ENCODE measurements at regions not wholly inside any gene's neighbourhood (a gene's known extent, or its start where the extent isn't known, plus 50 kb on each side); places are given as distances from the start of the nearest gene placed in this dataset.

GRCh38 chr4:45036677-45037076 lies 310.3 kb upstream of the GNPDA2 start:
- H3K27ac ChIP-seq (ENCODE audit: low read length), result no peak overlapping the region

GRCh38 chr4:45033676-45034419 lies 307.5 kb upstream of the GNPDA2 start:
- no peaks in the 10 kb centered on the region for H3K36me3 ChIP-seq (ENCODE audit: insufficient read depth, low read depth, low read length)
- H3K27ac ChIP-seq (ENCODE audit: low read length), result no peak overlapping the region
- H3K9me3 ChIP-seq (ENCODE audit: insufficient read depth, low read depth, low read length), result no peaks in the 10 kb centered on the region
- H3K4me1 ChIP-seq (ENCODE audit: insufficient read depth, low read length), result peaks cover 9% of the 10 kb centered on the region; the same call in 1 of the 2 replicates
- H3K4me3 ChIP-seq (ENCODE audit: low read length), result no peak overlapping the region
- no peak overlapping the region for H3K9ac ChIP-seq (ENCODE audit: low read depth, low read length)
- H3K27me3 ChIP-seq (ENCODE audit: insufficient read depth, low read length), result no peaks in the 10 kb centered on the region

More at GRCh38 chr4:45036677-45037076, 310.3 kb upstream of the GNPDA2 start:
- H3K9ac ChIP-seq (ENCODE audit: low read depth, low read length), result no peak overlapping the region
- H3K27me3 ChIP-seq (ENCODE audit: insufficient read depth, low read length), result no peaks in the 10 kb centered on the region
- no peaks in the 10 kb centered on the region; the same call in 1 of the 2 replicates for H3K9me3 ChIP-seq (ENCODE audit: insufficient read depth, low read depth, low read length)
- no peaks in the 10 kb centered on the region for H3K36me3 ChIP-seq (ENCODE audit: insufficient read depth, low read depth, low read length)
- peaks cover 5% of the 10 kb centered on the region; the same call in 1 of the 2 replicates for H3K4me1 ChIP-seq (ENCODE audit: insufficient read depth, low read length)
- no peak overlapping the region for H3K4me3 ChIP-seq (ENCODE audit: low read length)

- no peaks in the 10 kb centered on the region for H3K36me3 ChIP-seq (ENCODE audit: insufficient read depth, low read depth, low read length)
- H3K9me3 ChIP-seq (ENCODE audit: insufficient read depth, low read depth, low read length), result no peaks in the 10 kb centered on the region; the same call in 1 of the 2 replicates
- H3K4me1 ChIP-seq (ENCODE audit: insufficient read depth, low read length), result 0 out of 2 replicates have a peak, but pooled peaks cover 4% of the 10 kb centered on the region
- no peak overlapping the region for H3K27ac ChIP-seq (ENCODE audit: low read length)
- no peak overlapping the region for H3K4me3 ChIP-seq (ENCODE audit: low read length)
- H3K9ac ChIP-seq (ENCODE audit: low read depth, low read length), result no peak overlapping the region
- H3K27me3 ChIP-seq (ENCODE audit: insufficient read depth, low read length), result no peaks in the 10 kb centered on the region
Measured at GRCh38 chr4:45030059-45030458, 303.7 kb upstream of the GNPDA2 start.

- no peaks in the 10 kb centered on the region for H3K36me3 ChIP-seq (ENCODE audit: insufficient read depth, low read depth, low read length)
- no peaks in the 10 kb centered on the region for H3K9me3 ChIP-seq (ENCODE audit: insufficient read depth, low read depth, low read length)
- H3K9ac ChIP-seq (ENCODE audit: low read depth, low read length), result no peak overlapping the region
- no peaks in the 10 kb centered on the region for H3K27me3 ChIP-seq (ENCODE audit: insufficient read depth, low read length)
- H3K4me3 ChIP-seq (ENCODE audit: low read length), result no peak overlapping the region
- peaks cover 13% of the 10 kb centered on the region for H3K4me1 ChIP-seq (ENCODE audit: insufficient read depth, low read length)
- H3K27ac ChIP-seq (ENCODE audit: low read length), result no peak overlapping the region
Measured at GRCh38 chr4:45007508-45007907, 281.2 kb upstream of the GNPDA2 start.

GRCh38 chr4:45006078-45006477 lies 279.7 kb upstream of the GNPDA2 start:
- H3K4me3 ChIP-seq (ENCODE audit: low read length), result no peak overlapping the region
- no peak overlapping the region for H3K27ac ChIP-seq (ENCODE audit: low read length)
- H3K36me3 ChIP-seq (ENCODE audit: insufficient read depth, low read depth, low read length), result no peaks in the 10 kb centered on the region
- peaks cover 6% of the 10 kb centered on the region for H3K4me1 ChIP-seq (ENCODE audit: insufficient read depth, low read length)
- H3K27me3 ChIP-seq (ENCODE audit: insufficient read depth, low read length), result no peaks in the 10 kb centered on the region
- no peak overlapping the region for H3K9ac ChIP-seq (ENCODE audit: low read depth, low read length)
- H3K9me3 ChIP-seq (ENCODE audit: insufficient read depth, low read depth, low read length), result no peaks in the 10 kb centered on the region

- Histone ChIP-seq H3K27ac (ENCODE audit: low read length) (no peak overlapping the region), H3K4me1 (ENCODE audit: insufficient read depth, low read length) (peaks cover 6% of the 10 kb centered on the region), H3K9me3 (ENCODE audit: insufficient read depth, low read depth, low read length) (no peaks in the 10 kb centered on the region), H3K4me3 (ENCODE audit: low read length) (no peak overlapping the region), H3K36me3 (ENCODE audit: insufficient read depth, low read depth, low read length) (no peaks in the 10 kb centered on the region), H3K27me3 (ENCODE audit: insufficient read depth, low read length) (no peaks in the 10 kb centered on the region), H3K9ac (ENCODE audit: low read depth, low read length) (no peak overlapping the region)
Measured at GRCh38 chr4:45004847-45005565, 278.6 kb upstream of the GNPDA2 start.

- no peak overlapping the region for H3K9ac ChIP-seq (ENCODE audit: low read depth, low read length)
- H3K27me3 ChIP-seq (ENCODE audit: insufficient read depth, low read length), result no peaks in the 10 kb centered on the region
- no peaks in the 10 kb centered on the region for H3K36me3 ChIP-seq (ENCODE audit: insufficient read depth, low read depth, low read length)
- H3K4me3 ChIP-seq (ENCODE audit: low read length), result no peak overlapping the region
- peaks cover 6% of the 10 kb centered on the region for H3K4me1 ChIP-seq (ENCODE audit: insufficient read depth, low read length)
- no peak overlapping the region for H3K27ac ChIP-seq (ENCODE audit: low read length)
- H3K9me3 ChIP-seq (ENCODE audit: insufficient read depth, low read depth, low read length), result no peaks in the 10 kb centered on the region
Measured at GRCh38 chr4:45004326-45004725, 278.0 kb upstream of the GNPDA2 start.

GRCh38 chr4:44996276-44996845 lies 270.0 kb upstream of the GNPDA2 start:
- no peak overlapping the region for H3K27ac ChIP-seq (ENCODE audit: low read length)

GRCh38 chr4:44988011-44988410 lies 261.7 kb upstream of the GNPDA2 start:
- H3K9ac ChIP-seq (ENCODE audit: low read depth, low read length), result no peak overlapping the region
- no peaks in the 10 kb centered on the region for H3K4me1 ChIP-seq (ENCODE audit: insufficient read depth, low read length)
- no peak overlapping the region for H3K4me3 ChIP-seq (ENCODE audit: low read length)
- H3K27ac ChIP-seq (ENCODE audit: low read length), result no peak overlapping the region
- H3K36me3 ChIP-seq (ENCODE audit: insufficient read depth, low read depth, low read length), result no peaks in the 10 kb centered on the region
- H3K9me3 ChIP-seq (ENCODE audit: insufficient read depth, low read depth, low read length), result peaks cover 5% of the 10 kb centered on the region; the same call in 1 of the 2 replicates
- H3K27me3 ChIP-seq (ENCODE audit: insufficient read depth, low read length), result no peaks in the 10 kb centered on the region

More at GRCh38 chr4:44996276-44996845, 270.0 kb upstream of the GNPDA2 start:
- Histone ChIP-seq H3K27me3 (ENCODE audit: insufficient read depth, low read length) (no peaks in the 10 kb centered on the region), H3K9me3 (ENCODE audit: insufficient read depth, low read depth, low read length) (no peaks in the 10 kb centered on the region), H3K36me3 (ENCODE audit: insufficient read depth, low read depth, low read length) (no peaks in the 10 kb centered on the region), H3K4me1 (ENCODE audit: insufficient read depth, low read length) (no peaks in the 10 kb centered on the region), H3K4me3 (ENCODE audit: low read length) (no peak overlapping the region), H3K9ac (ENCODE audit: low read depth, low read length) (no peak overlapping the region)

- Histone ChIP-seq H3K27me3 (ENCODE audit: insufficient read depth, low read length) (no peaks in the 10 kb centered on the region), H3K4me1 (ENCODE audit: insufficient read depth, low read length) (no peaks in the 10 kb centered on the region), H3K36me3 (ENCODE audit: insufficient read depth, low read depth, low read length) (no peaks in the 10 kb centered on the region), H3K9ac (ENCODE audit: low read depth, low read length) (no peak overlapping the region), H3K9me3 (ENCODE audit: insufficient read depth, low read depth, low read length) (peaks cover 5% of the 10 kb centered on the region; the same call in 1 of the 2 replicates), H3K27ac (ENCODE audit: low read length) (no peak overlapping the region), H3K4me3 (ENCODE audit: low read length) (no peak overlapping the region)
Measured at GRCh38 chr4:44985938-44986337, 259.6 kb upstream of the GNPDA2 start.

GRCh38 chr4:44985152-44985551 lies 258.8 kb upstream of the GNPDA2 start:
- Histone ChIP-seq H3K36me3 (ENCODE audit: insufficient read depth, low read depth, low read length) (no peaks in the 10 kb centered on the region), H3K4me3 (ENCODE audit: low read length) (no peak overlapping the region), H3K27ac (ENCODE audit: low read length) (no peak overlapping the region), H3K27me3 (ENCODE audit: insufficient read depth, low read length) (no peaks in the 10 kb centered on the region), H3K9me3 (ENCODE audit: insufficient read depth, low read depth, low read length) (no peaks in the 10 kb centered on the region), H3K9ac (ENCODE audit: low read depth, low read length) (no peak overlapping the region), H3K4me1 (ENCODE audit: insufficient read depth, low read length) (no peaks in the 10 kb centered on the region)

Data from iPS-20b (cell line).